ENCODE measurements at regions not wholly inside any gene's neighbourhood (a gene's known extent, or its start where the extent isn't known, plus 50 kb on each side); places are given as distances from the start of the nearest gene placed in this dataset.

GRCh38 chr9:97771641-97772040 is 74.5 kb upstream of the XPA start:
- ChIA-PET POLR2A (no interaction called here), CTCF (ENCODE audit: low intra/inter-chr PET ratio) (no interaction called here)
- Histone ChIP-seq H3K4me2 (ENCODE audit: insufficient read depth, low read length) (no peak overlapping the region), H3K79me2 (ENCODE audit: control insufficient read depth, insufficient read depth, low read length) (no peaks in the 10 kb centered on the region), H3K4me3 (no peak overlapping the region), H3K27me3 (ENCODE audit: control insufficient read depth in 2 of 2, insufficient read depth in 2 of 2, low read length in 2 of 2) (peaks cover 10 to 32% of the 10 kb centered on the region in 2 experiments; a peak in 3 of 5 replicates), H3K9ac (ENCODE audit: insufficient read depth in 1 of 2, low read depth in 2 of 2, low read length in 2 of 2) (no peak overlapping the region), H3K9me3 (replicated peaks; ENCODE audit: control insufficient read depth, insufficient read depth, low read depth, low read length) (no peaks in the 10 kb centered on the region), H3K4me1 (replicated peaks in 1 of 2; ENCODE audit: control insufficient read depth in 2 of 2, insufficient read depth in 2 of 2, low read length in 2 of 2) (peaks cover 0 to 17% of the 10 kb centered on the region in 2 experiments; a peak in 2 of 5 replicates), H4K20me1 (replicated peaks; ENCODE audit: control insufficient read depth, insufficient read depth, low read length) (no peaks in the 10 kb centered on the region), H2AFZ (ENCODE audit: low read depth, low read length) (no peak overlapping the region), H3K36me3 (ENCODE audit: control insufficient read depth, insufficient read depth, low read length) (no peaks in the 10 kb centered on the region), H3K9me1 (ENCODE audit: control insufficient read depth, insufficient read depth, low read length) (no peaks in the 10 kb centered on the region), H3K27ac (ENCODE audit: extremely low read depth, low read depth, low read length) (no peak overlapping the region)
- no TSS peak for BruUV-seq (replicated peaks)
- 13% methylated on average over 3 of the region's 3 CpGs for WGBS (ENCODE audit: insufficient coverage, low coverage, missing lambda C conversion rate)
- ATAC-seq (no peak), FAIRE-seq (no peak), DNase-seq (ENCODE audit: extremely low read depth in 1 of 4, low spot score in 3 of 4) (no peak)
- in situ Hi-C loops (cut with MboI) (no loop called here), intact Hi-C loops (cut with micrococcal nuclease) (no loop called here)
- TF ChIP-seq MAFF (IDR thresholded peaks at IDR 0.05; ENCODE audit: low read length) (no peak), ZEB2 (IDR thresholded peaks at IDR 0.05) (no peak), TCF7 (IDR thresholded peaks at IDR 0.05; ENCODE audit: borderline replicate concordance) (no peak), ATF3 (IDR thresholded peaks at IDR 0.05) (no peak), ATF3 (CRISPR knock-in tag; conservative IDR thresholded peaks at IDR 0.05) (no peak), RBM15 (IDR thresholded peaks at IDR 0.05; ENCODE audit: insufficient read depth, low read length) (no peak), MECOM (CRISPR knock-in tag; IDR thresholded peaks at IDR 0.05) (no peak), CAMTA2 (CRISPR knock-in tag; conservative IDR thresholded peaks at IDR 0.05) (no peak), CREB5 (CRISPR knock-in tag; IDR thresholded peaks at IDR 0.05) (no peak), ZBTB49 (CRISPR knock-in tag; IDR thresholded peaks at IDR 0.05; ENCODE audit: borderline replicate concordance) (no peak), NCOA1 (IDR thresholded peaks at IDR 0.05; ENCODE audit: low read depth) (no peak), ZNF561 (CRISPR knock-in tag; conservative IDR thresholded peaks at IDR 0.05) (no peak), ZNF347 (CRISPR knock-in tag; IDR thresholded peaks at IDR 0.05; ENCODE audit: low read depth) (no peak), SNAPC5 (CRISPR knock-in tag; IDR thresholded peaks at IDR 0.05) (no peak), SRSF1 (IDR thresholded peaks at IDR 0.05; ENCODE audit: low read depth, low read length) (no peak), KDM2B (CRISPR knock-in tag; IDR thresholded peaks at IDR 0.05) (no peak), SFPQ (IDR thresholded peaks at IDR 0.05; ENCODE audit: low read depth, low read length) (no peak)
